PC-3 (cell line): ENCODE measurements at regions not wholly inside any gene's neighbourhood (a gene's known extent, or its start where the extent isn't known, plus 50 kb on each side); places are given as distances from the start of the nearest gene placed in this dataset.

Experiments used
- CTCF ChIP-seq: fragments of 300-600 bp; sonication (generic); conservative IDR thresholded peaks from 2 replicates; pipeline ENCODE4 v1.5.1; 2017; ENCODE audit warnings: antibody characterized with exemption, low read depth, mild to moderate bottlenecking, low read length
- EZH2 ChIP-seq: fragments of 300-600 bp; sonication (generic); IDR thresholded peaks from one replicate; pipeline ENCODE4 v1.6.1; 2017; ENCODE audit warnings: antibody characterized with exemption, mild to moderate bottlenecking, low read length; ENCODE audit not compliant: unreplicated experiment
- EZH2phosphoT487 ChIP-seq: fragments of 300-600 bp; sonication (generic); IDR thresholded peaks from 2 replicates; pipeline ENCODE4 v1.6.1; 2018; ENCODE audit warnings: mild to moderate bottlenecking, antibody characterized with exemption, low read length, borderline replicate concordance

- TF ChIP-seq CTCF (no peak), EZH2 (no peak), EZH2phosphoT487 (no peak)
These were observed 451.3 kb upstream of the USP15 start for GRCh38 chr12:61808856-61809255.
